ENCODE measurements at regions not wholly inside any gene's neighbourhood (a gene's known extent, or its start where the extent isn't known, plus 50 kb on each side); places are given as distances from the start of the nearest gene placed in this dataset.

DNA sequence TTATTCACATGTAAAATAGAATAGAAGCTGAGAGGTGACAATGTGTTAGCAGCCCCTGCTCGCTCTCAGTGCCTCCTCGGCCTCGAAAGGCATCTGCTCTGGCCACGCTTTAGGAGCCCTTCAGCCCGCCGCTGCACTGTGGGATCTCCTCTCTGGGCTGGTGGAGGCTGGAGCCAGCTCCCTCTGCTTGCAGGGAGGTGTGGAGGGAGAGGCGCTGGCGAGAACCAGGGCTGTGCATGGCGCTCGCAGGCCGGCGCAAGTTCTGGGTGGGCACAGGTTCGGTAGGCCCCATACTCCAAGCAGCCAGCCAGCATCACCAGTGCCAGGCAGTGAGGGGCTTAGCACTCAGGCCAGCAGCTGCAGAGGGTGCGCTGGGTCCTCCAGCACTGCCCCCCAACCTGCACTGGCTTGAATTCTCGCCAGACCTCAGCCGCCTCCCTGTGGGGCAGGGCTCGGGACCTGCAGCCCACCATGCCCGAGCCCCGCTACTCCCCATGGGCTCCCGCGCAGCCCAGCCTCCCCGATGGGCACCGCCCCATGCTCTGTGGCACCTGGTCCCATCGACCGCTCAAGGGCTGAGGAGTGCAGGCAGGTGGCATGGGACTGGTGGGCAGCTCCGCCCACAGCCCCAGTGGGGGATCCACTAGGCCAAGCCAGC is 1346.7 kb upstream of the IGFBP7 start:
- no peak overlapping the region for H3K56ac ChIP-seq (ENCODE audit: insufficient read length, low read depth, low read length)
- no peak overlapping the region for H3K18ac ChIP-seq (ENCODE audit: insufficient read length, low read depth, low read length)
- peaks cover 5 to 6% of the 10 kb centered on the region in 2 experiments for H3K4me1 Mint-ChIP-seq
- H3K23ac ChIP-seq (ENCODE audit: insufficient read length, low read depth, low read length): no peak overlapping the region
- H2AK5ac ChIP-seq (ENCODE audit: insufficient read length, low read length): no peak overlapping the region
- H3K9me3 ChIP-seq (ENCODE audit: control insufficient read depth, low read depth, low read length): no peaks in the 10 kb centered on the region
- no peak overlapping the region for H3K27ac Mint-ChIP-seq
- H3K23me2 ChIP-seq (ENCODE audit: insufficient read length, low read depth, low read length, poor library complexity, severe bottlenecking): no peaks in the 10 kb centered on the region
- H4K8ac ChIP-seq (replicated peaks; ENCODE audit: insufficient read length, low read depth, low read length): no peak overlapping the region
- no peaks in the 10 kb centered on the region for H4K20me1 ChIP-seq (ENCODE audit: control insufficient read depth, insufficient read depth, insufficient read length)
- no peaks in the 10 kb centered on the region for H3K4me1 ChIP-seq (ENCODE audit: insufficient read depth, low read length)
- DNase-seq: no peak
- WGBS (ENCODE audit: extremely low coverage, insufficient read length, low lambda C conversion rate): no CpG with 5 or more reads among the region's 26 CpGs
- peaks cover 3 to 13% of the 10 kb centered on the region in 2 experiments; a peak in 4 of 5 replicates for H3K9me3 Mint-ChIP-seq
- H3K36me3 Mint-ChIP-seq (ENCODE audit: insufficient read depth in 1 of 3, low read depth in 3 of 3): peaks cover 5 to 8% (median 7%) of the 10 kb centered on the region in 3 experiments; a peak in 6 of 7 replicates
- H3K4me2 ChIP-seq (ENCODE audit: insufficient read depth, insufficient read length, low read length): no peak overlapping the region
- no peaks in the 10 kb centered on the region for H3K79me1 ChIP-seq (ENCODE audit: insufficient read depth, low read depth, low read length, poor library complexity, severe bottlenecking)
- H2BK120ac ChIP-seq (ENCODE audit: low read depth, low read length, poor library complexity, severe bottlenecking): no peak overlapping the region
- H4K91ac ChIP-seq (ENCODE audit: insufficient read length, low read depth, low read length): no peak overlapping the region
- no peak overlapping the region for H2BK12ac ChIP-seq (ENCODE audit: insufficient read length, low read depth, low read length)
- H2AFZ ChIP-seq (ENCODE audit: low read length): no peak overlapping the region
- H3K27me3 Mint-ChIP-seq (ENCODE audit: low read depth): no peaks in the 10 kb centered on the region
- no peak overlapping the region for H3K9ac ChIP-seq (ENCODE audit: extremely low read depth, insufficient read length, low read length)
- no peak overlapping the region for H2BK5ac ChIP-seq (ENCODE audit: insufficient read length, low read length)
- H2BK20ac ChIP-seq (ENCODE audit: low read depth, low read length, poor library complexity, severe bottlenecking): no peak overlapping the region
- H3K4me3 Mint-ChIP-seq: no peak overlapping the region
- no peak overlapping the region for H3K4ac ChIP-seq (ENCODE audit: low read depth, low read length)
- H3T11ph ChIP-seq (ENCODE audit: low read length): no peak overlapping the region
- TF ChIP-seq CTCF (conservative IDR thresholded peaks at IDR 0.05): no peak
- no peak overlapping the region for H3K27ac ChIP-seq (ENCODE audit: insufficient read length, low read depth, low read length)
- H3K79me2 ChIP-seq (ENCODE audit: insufficient read depth, low read length): no peaks in the 10 kb centered on the region
- no peak overlapping the region for H2BK15ac ChIP-seq (ENCODE audit: low read depth, low read length)
- no peak overlapping the region for H3K14ac ChIP-seq (ENCODE audit: insufficient read depth, low read length)
- H3K27me3 ChIP-seq (ENCODE audit: insufficient read depth, low read length): no peaks in the 10 kb centered on the region
- no peak overlapping the region for H4K5ac ChIP-seq (ENCODE audit: insufficient read length, low read depth, low read length)
